ENCODE measurements at regions not wholly inside any gene's neighbourhood (a gene's known extent, or its start where the extent isn't known, plus 50 kb on each side); places are given as distances from the start of the nearest gene placed in this dataset.

- Mint-ChIP-seq H3K36me3 (no peaks in the 10 kb centered on the region), H3K9me3 (peaks cover 0 to 3% (median 0%) of the 10 kb centered on the region in 9 donors), H3K4me3 (no peak overlapping the region), H3K27me3 (no peaks in the 10 kb centered on the region), H3K4me1 (no peaks in the 10 kb centered on the region), H3K27ac (no peak overlapping the region)
- DNase-seq (no peak), ATAC-seq (no peak)
- POLR2A ChIA-PET = no interaction called here
Observed at GRCh38 chr5:164578401-164578800, 1073.0 kb downstream of the MAT2B start.

GRCh38 chr5:164578911-164579310 is 1073.5 kb downstream of the MAT2B start:
- POLR2A ChIA-PET = no interaction called here
- H3K27ac Mint-ChIP-seq = no peak overlapping the region

GRCh38 chr5:164580155-164580554 is 1074.7 kb downstream of the MAT2B start:
- DNase-seq (no peak), ATAC-seq (no peak)
- H3K9me3 Mint-ChIP-seq = peaks cover 0 to 2% (median 0%) of the 10 kb centered on the region in 9 donors
- no peaks in the 10 kb centered on the region for H3K27me3 Mint-ChIP-seq
- H3K27ac Mint-ChIP-seq = no peak overlapping the region
- H3K36me3 Mint-ChIP-seq = no peaks in the 10 kb centered on the region
- POLR2A ChIA-PET = no interaction called here
- H3K4me3 Mint-ChIP-seq = no peak overlapping the region
- no peaks in the 10 kb centered on the region for H3K4me1 Mint-ChIP-seq

More at GRCh38 chr5:164578911-164579310, 1073.5 kb downstream of the MAT2B start:
- no peaks in the 10 kb centered on the region for H3K4me1 Mint-ChIP-seq
- H3K27me3 Mint-ChIP-seq = no peaks in the 10 kb centered on the region
- no peak overlapping the region for H3K4me3 Mint-ChIP-seq
- no peak for ATAC-seq
- H3K36me3 Mint-ChIP-seq = no peaks in the 10 kb centered on the region
- DNase-seq = no peak
- H3K9me3 Mint-ChIP-seq = peaks cover 0 to 2% (median 0%) of the 10 kb centered on the region in 9 donors

- no peaks in the 10 kb centered on the region for H3K4me1 Mint-ChIP-seq
- POLR2A ChIA-PET = no interaction called here
Observed at GRCh38 chr5:164581889-164582288, 1076.5 kb downstream of the MAT2B start.

GRCh38 chr5:164593982-164594381 is 1088.6 kb downstream of the MAT2B start:
- no peak for DNase-seq
- no peak overlapping the region for H3K27ac Mint-ChIP-seq
- H3K4me1 Mint-ChIP-seq = no peaks in the 10 kb centered on the region
- no peak for ATAC-seq
- H3K9me3 Mint-ChIP-seq = peaks cover 0 to 7% (median 1%) of the 10 kb centered on the region in 9 donors
- H3K36me3 Mint-ChIP-seq = no peaks in the 10 kb centered on the region
- no peak overlapping the region for H3K4me3 Mint-ChIP-seq
- POLR2A ChIA-PET = no interaction called here
- no peaks in the 10 kb centered on the region for H3K27me3 Mint-ChIP-seq

More at GRCh38 chr5:164581889-164582288, 1076.5 kb downstream of the MAT2B start:
- Mint-ChIP-seq H3K4me3 (no peak overlapping the region), H3K36me3 (no peaks in the 10 kb centered on the region), H3K27me3 (no peaks in the 10 kb centered on the region), H3K27ac (no peak overlapping the region), H3K9me3 (peaks cover 0 to 12% (median 3%) of the 10 kb centered on the region in 9 donors)
- DNase-seq = no peak
- ATAC-seq = no peak

- no peak for DNase-seq
- Mint-ChIP-seq H3K4me1 (no peaks in the 10 kb centered on the region), H3K27me3 (no peaks in the 10 kb centered on the region), H3K4me3 (no peak overlapping the region), H3K27ac (no peak overlapping the region), H3K36me3 (no peaks in the 10 kb centered on the region), H3K9me3 (peaks cover 0 to 14% (median 3%) of the 10 kb centered on the region in 9 donors)
- ATAC-seq = no peak
- POLR2A ChIA-PET = no interaction called here
Observed at GRCh38 chr5:164597293-164597900, 1092.0 kb downstream of the MAT2B start.

GRCh38 chr5:164600274-164600673 is 1094.9 kb downstream of the MAT2B start:
- peaks cover 0 to 14% (median 3%) of the 10 kb centered on the region in 9 donors for H3K9me3 Mint-ChIP-seq
- POLR2A ChIA-PET = no interaction called here
- no peak for ATAC-seq

GRCh38 chr5:164600929-164601535 is 1095.6 kb downstream of the MAT2B start:
- POLR2A ChIA-PET = no interaction called here
- no peaks in the 10 kb centered on the region for H3K4me1 Mint-ChIP-seq
- ATAC-seq (no peak), DNase-seq (no peak)
- no peak overlapping the region for H3K27ac Mint-ChIP-seq
- H3K4me3 Mint-ChIP-seq = no peak overlapping the region
- H3K27me3 Mint-ChIP-seq = no peaks in the 10 kb centered on the region
- H3K36me3 Mint-ChIP-seq = no peaks in the 10 kb centered on the region
- peaks cover 0 to 14% (median 3%) of the 10 kb centered on the region in 9 donors for H3K9me3 Mint-ChIP-seq

More at GRCh38 chr5:164600274-164600673, 1094.9 kb downstream of the MAT2B start:
- H3K27ac Mint-ChIP-seq = no peak overlapping the region
- DNase-seq = no peak
- H3K4me3 Mint-ChIP-seq = no peak overlapping the region
- H3K4me1 Mint-ChIP-seq = no peaks in the 10 kb centered on the region
- H3K36me3 Mint-ChIP-seq = no peaks in the 10 kb centered on the region
- no peaks in the 10 kb centered on the region for H3K27me3 Mint-ChIP-seq

- ATAC-seq (no peak), DNase-seq (no peak)
- Mint-ChIP-seq H3K4me1 (no peaks in the 10 kb centered on the region), H3K36me3 (no peaks in the 10 kb centered on the region), H3K4me3 (no peak overlapping the region), H3K27me3 (peaks cover 0 to 4% (median 0%) of the 10 kb centered on the region in 5 donors), H3K9me3 (peaks cover 0 to 11% (median 2%) of the 10 kb centered on the region in 9 donors), H3K27ac (no peak overlapping the region)
- POLR2A ChIA-PET = no interaction called here
Observed at GRCh38 chr5:164608507-164608906, 1103.1 kb downstream of the MAT2B start.

GRCh38 chr5:164610374-164610773 is 1105.0 kb downstream of the MAT2B start:
- peaks cover 0 to 11% (median 5%) of the 10 kb centered on the region in 9 donors for H3K9me3 Mint-ChIP-seq
- no peak overlapping the region for H3K27ac Mint-ChIP-seq
- DNase-seq (no peak), ATAC-seq (no peak)
- POLR2A ChIA-PET = no interaction called here
- no peaks in the 10 kb centered on the region for H3K36me3 Mint-ChIP-seq
- no peak overlapping the region for H3K4me3 Mint-ChIP-seq
- H3K27me3 Mint-ChIP-seq = peaks cover 0 to 4% (median 0%) of the 10 kb centered on the region in 5 donors
- no peaks in the 10 kb centered on the region for H3K4me1 Mint-ChIP-seq

GRCh38 chr5:164614707-164615106 is 1109.3 kb downstream of the MAT2B start:
- peaks cover 0 to 21% (median 2%) of the 10 kb centered on the region in 9 donors for H3K9me3 Mint-ChIP-seq
- ATAC-seq = no peak
- H3K4me3 Mint-ChIP-seq = no peak overlapping the region
- no peaks in the 10 kb centered on the region for H3K4me1 Mint-ChIP-seq
- no peaks in the 10 kb centered on the region for H3K36me3 Mint-ChIP-seq
- no peak overlapping the region for H3K27ac Mint-ChIP-seq
- DNase-seq = no peak
- POLR2A ChIA-PET = no interaction called here
- peaks cover 0 to 4% (median 0%) of the 10 kb centered on the region in 5 donors for H3K27me3 Mint-ChIP-seq

GRCh38 chr5:164617290-164617689 is 1111.9 kb downstream of the MAT2B start:
- Mint-ChIP-seq H3K36me3 (no peaks in the 10 kb centered on the region), H3K4me1 (no peaks in the 10 kb centered on the region), H3K4me3 (no peak overlapping the region), H3K27me3 (peaks cover 0 to 4% (median 0%) of the 10 kb centered on the region in 5 donors), H3K27ac (no peak overlapping the region), H3K9me3 (peaks cover 0 to 32% (median 7%) of the 10 kb centered on the region in 9 donors)
- POLR2A ChIA-PET = no interaction called here
- ATAC-seq = no peak
- DNase-seq = no peak

GRCh38 chr5:164627021-164627420 is 1121.6 kb downstream of the MAT2B start:
- peaks cover under 1 to 18% (median 6%) of the 10 kb centered on the region in 9 donors for H3K9me3 Mint-ChIP-seq
- H3K4me1 Mint-ChIP-seq = no peaks in the 10 kb centered on the region
- no peak for DNase-seq
- no peaks in the 10 kb centered on the region for H3K36me3 Mint-ChIP-seq
- no peak for ATAC-seq
- no peak overlapping the region for H3K4me3 Mint-ChIP-seq
- POLR2A ChIA-PET = no interaction called here
- no peak overlapping the region for H3K27ac Mint-ChIP-seq
- H3K27me3 Mint-ChIP-seq = no peaks in the 10 kb centered on the region

GRCh38 chr5:164636456-164636855 is 1131.0 kb downstream of the MAT2B start:
- Mint-ChIP-seq H3K4me1 (no peaks in the 10 kb centered on the region), H3K36me3 (no peaks in the 10 kb centered on the region), H3K4me3 (no peak overlapping the region), H3K9me3 (peaks cover 0 to 10% (median 0%) of the 10 kb centered on the region in 9 donors), H3K27me3 (no peaks in the 10 kb centered on the region), H3K27ac (no peak overlapping the region)
- ATAC-seq (no peak), DNase-seq (no peak)
- POLR2A ChIA-PET = no interaction called here
